ENCODE measurements at regions not wholly inside any gene's neighbourhood (a gene's known extent, or its start where the extent isn't known, plus 50 kb on each side); places are given as distances from the start of the nearest gene placed in this dataset.

DNA sequence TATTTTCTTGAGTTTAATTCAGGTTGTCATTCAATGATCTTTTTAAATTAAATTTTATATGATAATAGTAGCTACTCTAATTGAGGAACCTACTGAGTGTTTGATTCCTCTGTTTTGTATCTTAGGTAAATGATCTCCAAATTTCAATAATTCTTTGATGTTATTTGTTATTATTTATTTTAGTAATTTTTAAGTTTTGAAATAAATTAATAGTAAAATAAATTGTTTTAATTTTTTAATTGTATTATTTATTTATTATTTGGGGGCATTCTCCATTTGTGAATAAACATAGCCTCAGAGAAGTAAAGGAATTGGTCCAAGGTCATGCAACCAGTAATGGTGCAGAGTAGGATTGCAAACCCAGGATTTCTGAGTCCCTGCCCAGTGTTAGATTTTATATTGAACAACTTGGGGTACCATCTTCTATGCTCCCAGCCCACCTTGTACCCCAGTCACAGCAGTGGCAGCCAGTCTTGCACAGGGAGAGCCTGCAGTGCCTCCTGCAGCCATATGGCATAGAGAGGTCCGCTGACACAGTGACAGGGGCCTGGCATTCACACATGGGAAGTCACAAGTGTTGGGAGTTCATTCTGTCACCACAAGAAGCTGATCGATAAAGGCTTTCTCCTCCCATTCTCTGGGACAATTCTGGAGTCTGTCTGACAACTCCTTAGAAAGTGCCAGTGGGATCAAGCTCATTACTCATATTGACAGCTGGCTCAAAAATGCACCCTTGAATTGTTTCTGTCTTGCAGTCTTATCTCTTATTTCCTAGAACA is 110.0 kb upstream of the ETAA1 start:
- ATAC-seq (no peak), DNase-seq (peak in 2 of 4 donors; percentile 10 to 22)
- 42 to 55% methylated on average over 2 of the region's 2 CpGs for WGBS, 2 donors
- no peak for TF ChIP-seq CTCF (IDR thresholded peaks at IDR 0.05)
- H3K27me3 ChIP-seq, result no peaks in the 10 kb centered on the region
- no peaks in the 10 kb centered on the region for H3K4me1 ChIP-seq
- no peak overlapping the region for H3K4me3 ChIP-seq
- no peak overlapping the region for H3K27ac ChIP-seq
- no peaks in the 10 kb centered on the region for H3K36me3 ChIP-seq (replicated peaks in 1 of 2; ENCODE audit: insufficient read depth in 1 of 2, low read depth in 2 of 2)
- H3K9me3 ChIP-seq, result no peaks in the 10 kb centered on the region
- intact Hi-C loops (cut with DNase I), result no loop called here

DNA sequence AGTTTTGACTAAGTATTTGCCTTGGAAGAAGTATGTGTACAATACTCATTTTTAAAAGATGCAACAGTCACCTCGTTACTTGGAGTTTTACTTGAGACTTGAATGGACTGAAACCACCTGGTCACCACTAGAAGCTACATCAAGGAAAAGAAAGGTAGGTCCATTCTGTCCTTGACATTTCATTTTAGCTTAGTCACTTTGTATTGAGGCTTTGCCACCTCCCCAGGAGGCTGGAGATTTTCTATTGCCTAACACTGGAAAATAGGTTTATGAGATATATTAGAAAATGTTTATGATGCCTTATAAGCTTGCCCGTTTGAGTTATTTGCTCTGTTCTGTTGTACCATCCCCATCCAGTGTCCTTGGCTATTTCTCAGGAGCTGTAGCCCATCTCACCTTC is 107.9 kb upstream of the ETAA1 start:
- 83 to 98% methylated on average over 2 of the region's 2 CpGs for WGBS, 2 donors
- H3K27me3 ChIP-seq, result no peaks in the 10 kb centered on the region

GRCh38 chr2:67289921-67290371 is 107.2 kb upstream of the ETAA1 start:
- 54 to 78% methylated on average over 1 of the region's 1 CpG for WGBS, 2 donors
- TF ChIP-seq CTCF (IDR thresholded peaks at IDR 0.05) (no peak), POLR2A (IDR thresholded peaks at IDR 0.05) (no peak)
- Histone ChIP-seq H3K4me1 (no peaks in the 10 kb centered on the region), H3K9me3 (no peaks in the 10 kb centered on the region), H3K27ac (no peak overlapping the region), H3K4me3 (no peak overlapping the region), H3K27me3 (no peaks in the 10 kb centered on the region), H3K36me3 (replicated peaks in 1 of 2; ENCODE audit: insufficient read depth in 1 of 2, low read depth in 2 of 2) (no peaks in the 10 kb centered on the region)
- ATAC-seq (no peak), DNase-seq (no peak)
- intact Hi-C loops (cut with DNase I), result no loop called here

More for the DNA sequence above, 107.9 kb upstream of the ETAA1 start:
- no peak for TF ChIP-seq CTCF (IDR thresholded peaks at IDR 0.05)
- no peak for TF ChIP-seq POLR2A (IDR thresholded peaks at IDR 0.05)
- Histone ChIP-seq H3K27ac (no peak overlapping the region), H3K9me3 (no peaks in the 10 kb centered on the region), H3K36me3 (replicated peaks in 1 of 2; ENCODE audit: insufficient read depth in 1 of 2, low read depth in 2 of 2) (no peaks in the 10 kb centered on the region), H3K4me3 (no peak overlapping the region), H3K4me1 (no peaks in the 10 kb centered on the region)
- intact Hi-C loops (cut with DNase I), result no loop called here
- no peak for ATAC-seq
- no peak for DNase-seq

- TF ChIP-seq POLR2A (IDR thresholded peaks at IDR 0.05) (no peak), CTCF (IDR thresholded peaks at IDR 0.05) (no peak)
- Histone ChIP-seq H3K4me1 (no peaks in the 10 kb centered on the region), H3K9me3 (no peaks in the 10 kb centered on the region), H3K27me3 (no peaks in the 10 kb centered on the region), H3K4me3 (no peak overlapping the region), H3K36me3 (replicated peaks in 1 of 2; ENCODE audit: insufficient read depth in 1 of 2, low read depth in 2 of 2) (no peaks in the 10 kb centered on the region), H3K27ac (no peak overlapping the region)
- no peak for ATAC-seq
- no peak for DNase-seq
- whole genome bisulfite sequencing, 2 donors, result 85 to 89% methylated on average over 6 of the region's 6 CpGs
- intact Hi-C loops (cut with DNase I), result no loop called here
Observed at GRCh38 chr2:67290451-67291290, 106.5 kb upstream of the ETAA1 start.
